Spinal cord (tissue), 9 donors: ENCODE measurements at regions not wholly inside any gene's neighbourhood (a gene's known extent, or its start where the extent isn't known, plus 50 kb on each side); places are given as distances from the start of the nearest gene placed in this dataset.

Experiments used
- DNase-seq, 6 donors: peaks; one replicate each; pipeline versions ENCODE4 v3.0.0 to v3.0.0-alpha.2; 2013 to 2015; ENCODE audit warnings: low spot score in 6 of 6, low read depth in 4 of 6
- H3K27ac ChIP-seq: one replicate; pipeline ENCODE4 v1.5.1; 2013; ENCODE audit warnings: low read depth, low read length, control low read depth
- H3K27me3 ChIP-seq: one replicate; pipeline ENCODE4 v1.6.1; 2013; ENCODE audit warnings: low read length; ENCODE audit not compliant: control insufficient read depth, insufficient read depth
- H3K36me3 ChIP-seq: one replicate; pipeline ENCODE4 v1.6.1; 2013; ENCODE audit warnings: low read length; ENCODE audit not compliant: control insufficient read depth, insufficient read depth
- H3K4me1 ChIP-seq: one replicate; pipeline ENCODE4 v1.6.1; 2013; ENCODE audit warnings: low read length; ENCODE audit not compliant: control insufficient read depth, insufficient read depth
- H3K4me3 ChIP-seq: one replicate; pipeline ENCODE4 v1.5.1; 2013; ENCODE audit warnings: low read depth, low read length, control low read depth
- H3K9me3 ChIP-seq: one replicate; pipeline ENCODE4 v1.6.1; 2013; ENCODE audit warnings: low read length; ENCODE audit not compliant: control insufficient read depth, insufficient read depth
- WGBS: methylation state at CpG from one replicate; pipeline ENCODE4 v1.1.5; 2013; ENCODE audit warnings: missing lambda C conversion rate; ENCODE audit not compliant: insufficient coverage; 5-methylcytosine and 5-hydroxymethylcytosine counted together
- donor health status: healthy.

- H3K27me3 ChIP-seq, result no peaks in the 10 kb centered on the region
- no peak overlapping the region for H3K4me3 ChIP-seq
- H3K9me3 ChIP-seq, result no peaks in the 10 kb centered on the region
- peaks cover 3% of the 10 kb centered on the region for H3K36me3 ChIP-seq
- H3K27ac ChIP-seq, result no peak overlapping the region
- no peak for DNase-seq
- WGBS, result 94% methylated on average over 4 of the region's 5 CpGs
- no peaks in the 10 kb centered on the region for H3K4me1 ChIP-seq
These were observed 205.3 kb upstream of the CCDC150 start for GRCh38 chr2:196434217-196434616.

- H3K4me3 ChIP-seq, result no peak overlapping the region
- no peak overlapping the region for H3K27ac ChIP-seq
- H3K4me1 ChIP-seq, result no peaks in the 10 kb centered on the region
- H3K9me3 ChIP-seq, result no peaks in the 10 kb centered on the region
- no peak for DNase-seq
- peaks cover 3% of the 10 kb centered on the region for H3K36me3 ChIP-seq
- no peaks in the 10 kb centered on the region for H3K27me3 ChIP-seq
These were observed 204.3 kb upstream of the CCDC150 start for GRCh38 chr2:196435189-196435588.

- Histone ChIP-seq H3K27me3 (no peaks in the 10 kb centered on the region), H3K4me1 (no peaks in the 10 kb centered on the region), H3K36me3 (peaks cover 3% of the 10 kb centered on the region), H3K4me3 (no peak overlapping the region), H3K9me3 (no peaks in the 10 kb centered on the region), H3K27ac (no peak overlapping the region)
- WGBS, result 97% methylated on average over 6 of the region's 6 CpGs
- DNase-seq, result no peak
These were observed 201.9 kb upstream of the CCDC150 start for GRCh38 chr2:196437626-196438025.

- no peak for DNase-seq
- no peak overlapping the region for H3K4me3 ChIP-seq
- 88% methylated on average over 3 of the region's 4 CpGs for WGBS
- H3K4me1 ChIP-seq, result no peaks in the 10 kb centered on the region
- no peaks in the 10 kb centered on the region for H3K27me3 ChIP-seq
- H3K27ac ChIP-seq, result no peak overlapping the region
- no peaks in the 10 kb centered on the region for H3K36me3 ChIP-seq
- H3K9me3 ChIP-seq, result no peaks in the 10 kb centered on the region
These were observed 199.8 kb upstream of the CCDC150 start for GRCh38 chr2:196439760-196440159.

GRCh38 chr2:196440413-196440812, 199.1 kb upstream of the CCDC150 start:
- WGBS, result 100% methylated on average over 1 of the region's 4 CpGs
- peak in 1 of 6 donors; percentile 41 for DNase-seq
- no peaks in the 10 kb centered on the region for H3K9me3 ChIP-seq
- no peak overlapping the region for H3K4me3 ChIP-seq
- H3K36me3 ChIP-seq, result no peaks in the 10 kb centered on the region
- H3K27me3 ChIP-seq, result no peaks in the 10 kb centered on the region
- H3K27ac ChIP-seq, result no peak overlapping the region
- no peaks in the 10 kb centered on the region for H3K4me1 ChIP-seq

GRCh38 chr2:196441527-196441926, 198.0 kb upstream of the CCDC150 start:
- no peak overlapping the region for H3K4me3 ChIP-seq
- no CpG with 5 or more reads among the region's 2 CpGs for WGBS
- H3K27me3 ChIP-seq, result no peaks in the 10 kb centered on the region
- H3K9me3 ChIP-seq, result no peaks in the 10 kb centered on the region
- H3K27ac ChIP-seq, result no peak overlapping the region
- no peak for DNase-seq
- no peaks in the 10 kb centered on the region for H3K36me3 ChIP-seq
- no peaks in the 10 kb centered on the region for H3K4me1 ChIP-seq

GRCh38 chr2:196442211-196442610, 197.3 kb upstream of the CCDC150 start:
- H3K9me3 ChIP-seq, result no peaks in the 10 kb centered on the region
- no peak for DNase-seq
- no peak overlapping the region for H3K27ac ChIP-seq

GRCh38 chr2:196444442-196444841, 195.1 kb upstream of the CCDC150 start:
- Histone ChIP-seq H3K36me3 (no peaks in the 10 kb centered on the region), H3K4me3 (no peak overlapping the region), H3K4me1 (no peaks in the 10 kb centered on the region), H3K9me3 (no peaks in the 10 kb centered on the region), H3K27me3 (no peaks in the 10 kb centered on the region), H3K27ac (no peak overlapping the region)
- DNase-seq, result no peak
- WGBS, result 100% methylated on average over 1 of the region's 1 CpG

More at GRCh38 chr2:196442211-196442610, 197.3 kb upstream of the CCDC150 start:
- Histone ChIP-seq H3K4me3 (no peak overlapping the region), H3K4me1 (no peaks in the 10 kb centered on the region), H3K27me3 (no peaks in the 10 kb centered on the region), H3K36me3 (no peaks in the 10 kb centered on the region)

- 86% methylated on average over 1 of the region's 1 CpG for WGBS
These were observed 193.5 kb upstream of the CCDC150 start for GRCh38 chr2:196445991-196446390.

GRCh38 chr2:196448407-196449079, 191.0 kb upstream of the CCDC150 start:
- H3K4me3 ChIP-seq, result no peak overlapping the region
- H3K36me3 ChIP-seq, result no peaks in the 10 kb centered on the region
- H3K9me3 ChIP-seq, result no peaks in the 10 kb centered on the region
- no peak for DNase-seq
- no peak overlapping the region for H3K27ac ChIP-seq
- 83% methylated on average over 4 of the region's 5 CpGs for WGBS
- H3K27me3 ChIP-seq, result no peaks in the 10 kb centered on the region
- no peaks in the 10 kb centered on the region for H3K4me1 ChIP-seq

More at GRCh38 chr2:196445991-196446390, 193.5 kb upstream of the CCDC150 start:
- Histone ChIP-seq H3K9me3 (no peaks in the 10 kb centered on the region), H3K27ac (no peak overlapping the region), H3K4me1 (no peaks in the 10 kb centered on the region), H3K4me3 (no peak overlapping the region), H3K36me3 (no peaks in the 10 kb centered on the region), H3K27me3 (no peaks in the 10 kb centered on the region)
- DNase-seq, result no peak
